ENCODE measurements at regions not wholly inside any gene's neighbourhood (a gene's known extent, or its start where the extent isn't known, plus 50 kb on each side); places are given as distances from the start of the nearest gene placed in this dataset.

- no peaks in the 10 kb centered on the region for H3K4me1 Mint-ChIP-seq (ENCODE audit: insufficient read depth, unreplicated experiment)
- CTCF ChIA-PET = no interaction called here
- peak; percentile 23 for DNase-seq (ENCODE audit: unreplicated experiment)
- BruUV-seq (replicated peaks) = no TSS peak
- no peaks in the 10 kb centered on the region for H3K36me3 Mint-ChIP-seq (ENCODE audit: insufficient read depth, unreplicated experiment)
- H3K9me3 Mint-ChIP-seq (ENCODE audit: unreplicated experiment) = peaks cover 5% of the 10 kb centered on the region
- no peaks in the 10 kb centered on the region for H3K27me3 Mint-ChIP-seq (ENCODE audit: insufficient read depth, unreplicated experiment)
- no peak overlapping the region for H3K4me3 Mint-ChIP-seq (ENCODE audit: unreplicated experiment)
- intact Hi-C loops (cut with micrococcal nuclease) = no loop called here
- POLR2A ChIA-PET = no interaction called here
- H3K27ac Mint-ChIP-seq (ENCODE audit: low read depth, unreplicated experiment) = no peak overlapping the region
- TF ChIP-seq, protein P1, sequence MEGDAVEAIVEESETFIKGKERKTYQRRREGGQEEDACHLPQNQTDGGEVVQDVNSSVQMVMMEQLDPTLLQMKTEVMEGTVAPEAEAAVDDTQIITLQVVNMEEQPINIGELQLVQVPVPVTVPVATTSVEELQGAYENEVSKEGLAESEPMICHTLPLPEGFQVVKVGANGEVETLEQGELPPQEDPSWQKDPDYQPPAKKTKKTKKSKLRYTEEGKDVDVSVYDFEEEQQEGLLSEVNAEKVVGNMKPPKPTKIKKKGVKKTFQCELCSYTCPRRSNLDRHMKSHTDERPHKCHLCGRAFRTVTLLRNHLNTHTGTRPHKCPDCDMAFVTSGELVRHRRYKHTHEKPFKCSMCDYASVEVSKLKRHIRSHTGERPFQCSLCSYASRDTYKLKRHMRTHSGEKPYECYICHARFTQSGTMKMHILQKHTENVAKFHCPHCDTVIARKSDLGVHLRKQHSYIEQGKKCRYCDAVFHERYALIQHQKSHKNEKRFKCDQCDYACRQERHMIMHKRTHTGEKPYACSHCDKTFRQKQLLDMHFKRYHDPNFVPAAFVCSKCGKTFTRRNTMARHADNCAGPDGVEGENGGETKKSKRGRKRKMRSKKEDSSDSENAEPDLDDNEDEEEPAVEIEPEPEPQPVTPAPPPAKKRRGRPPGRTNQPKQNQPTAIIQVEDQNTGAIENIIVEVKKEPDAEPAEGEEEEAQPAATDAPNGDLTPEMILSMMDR (IDR thresholded peaks at IDR 0.05; ENCODE audit: unreplicated experiment) = no peak
These were observed 958.8 kb upstream of the NR2F2 start for GRCh38 chr15:95371664-95372063.

GRCh38 chr15:95375281-95375680 is 955.2 kb upstream of the NR2F2 start:
- POLR2A ChIA-PET = interaction anchor here (1.0 kb wide), 1 partner anchor 11 kb away, joined by 4 read pairs; no protein-coding TSS in a partner anchor
- Mint-ChIP-seq H3K4me1 (ENCODE audit: insufficient read depth, unreplicated experiment) (no peaks in the 10 kb centered on the region), H3K27me3 (ENCODE audit: insufficient read depth, unreplicated experiment) (no peaks in the 10 kb centered on the region), H3K27ac (ENCODE audit: low read depth, unreplicated experiment) (no peak overlapping the region), H3K4me3 (ENCODE audit: unreplicated experiment) (no peak overlapping the region), H3K9me3 (ENCODE audit: unreplicated experiment) (no peaks in the 10 kb centered on the region), H3K36me3 (ENCODE audit: insufficient read depth, unreplicated experiment) (no peaks in the 10 kb centered on the region)
- CTCF ChIA-PET = no interaction called here
- no peak for DNase-seq (ENCODE audit: unreplicated experiment)
- intact Hi-C loops (cut with micrococcal nuclease) = no loop called here
- TF ChIP-seq, protein P1 (IDR thresholded peaks at IDR 0.05; ENCODE audit: unreplicated experiment) = no peak
- BruUV-seq (replicated peaks) = no TSS peak

GRCh38 chr15:95377258-95377852 is 953.1 kb upstream of the NR2F2 start:
- H3K4me3 Mint-ChIP-seq (ENCODE audit: unreplicated experiment) = no peak overlapping the region
- no TSS peak for BruUV-seq (replicated peaks)
- TF ChIP-seq, protein P1 (IDR thresholded peaks at IDR 0.05; ENCODE audit: unreplicated experiment) = no peak
- ChIA-PET CTCF (no interaction called here), POLR2A (no interaction called here)
- no peaks in the 10 kb centered on the region for H3K4me1 Mint-ChIP-seq (ENCODE audit: insufficient read depth, unreplicated experiment)
- H3K9me3 Mint-ChIP-seq (ENCODE audit: unreplicated experiment) = no peaks in the 10 kb centered on the region
- intact Hi-C loops (cut with micrococcal nuclease) = no loop called here
- H3K27me3 Mint-ChIP-seq (ENCODE audit: insufficient read depth, unreplicated experiment) = no peaks in the 10 kb centered on the region
- H3K27ac Mint-ChIP-seq (ENCODE audit: low read depth, unreplicated experiment) = no peak overlapping the region
- DNase-seq (ENCODE audit: unreplicated experiment) = no peak
- no peaks in the 10 kb centered on the region for H3K36me3 Mint-ChIP-seq (ENCODE audit: insufficient read depth, unreplicated experiment)

DNA sequence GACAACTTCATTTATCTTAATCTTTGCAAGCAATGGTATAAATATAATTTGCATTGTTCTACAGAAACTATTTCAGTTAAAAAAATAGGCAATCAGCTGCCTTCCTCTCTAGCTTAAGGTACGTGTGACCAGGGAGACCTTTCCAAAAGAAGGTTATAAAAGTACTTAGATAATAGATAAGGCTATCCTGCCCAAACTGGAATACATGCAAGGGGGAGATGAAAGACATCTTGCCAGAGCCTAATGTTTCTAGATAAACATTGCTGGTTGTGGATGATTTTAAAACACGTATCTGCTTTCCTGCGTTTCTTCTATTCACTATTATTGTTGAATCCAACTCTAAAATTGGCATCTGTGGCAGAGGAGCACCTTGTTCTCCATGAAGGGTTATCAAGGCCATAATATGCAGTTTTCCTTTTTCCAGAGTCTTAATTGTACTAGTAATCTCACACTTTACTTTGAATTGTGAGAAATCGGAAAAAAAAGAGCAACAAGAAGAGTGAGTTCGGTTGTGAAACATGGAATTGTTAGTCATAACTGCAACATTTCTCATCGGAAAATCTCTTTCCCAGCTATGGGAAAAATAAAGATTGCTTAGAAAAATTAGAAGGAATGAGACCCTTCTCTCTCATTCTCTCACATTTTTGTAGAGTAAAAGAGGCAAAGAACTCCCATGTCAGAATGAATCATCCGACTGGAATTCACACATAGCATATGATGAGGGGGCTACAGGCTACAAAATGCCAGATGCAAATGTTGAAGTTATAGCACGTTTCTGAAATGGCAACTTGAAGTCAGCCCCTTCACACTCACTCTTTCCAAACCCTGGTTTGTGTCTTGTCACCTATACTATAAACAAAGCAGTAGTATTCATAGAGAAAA is 936.1 kb upstream of the NR2F2 start:
- TF ChIP-seq, protein P1 (IDR thresholded peaks at IDR 0.05; ENCODE audit: unreplicated experiment) = no peak
- CTCF ChIA-PET = no interaction called here
- POLR2A ChIA-PET = no interaction called here
- intact Hi-C loops (cut with micrococcal nuclease) = no loop called here
- no peak for DNase-seq (ENCODE audit: unreplicated experiment)
- no TSS peak for BruUV-seq (replicated peaks)
- Mint-ChIP-seq H3K9me3 (ENCODE audit: unreplicated experiment) (peaks cover 24% of the 10 kb centered on the region), H3K27me3 (ENCODE audit: insufficient read depth, unreplicated experiment) (no peaks in the 10 kb centered on the region), H3K4me3 (ENCODE audit: unreplicated experiment) (no peak overlapping the region), H3K27ac (ENCODE audit: low read depth, unreplicated experiment) (no peak overlapping the region), H3K36me3 (ENCODE audit: insufficient read depth, unreplicated experiment) (no peaks in the 10 kb centered on the region), H3K4me1 (ENCODE audit: insufficient read depth, unreplicated experiment) (no peaks in the 10 kb centered on the region)

Measured in MCF 10A (cell line).